Endodermal cell (in vitro differentiated cells): ENCODE measurements at regions not wholly inside any gene's neighbourhood (a gene's known extent, or its start where the extent isn't known, plus 50 kb on each side); places are given as distances from the start of the nearest gene placed in this dataset.
"Not testable (repeated sequence)": the region's sequence is repeated elsewhere in the genome, so short reads cannot be mapped to it uniquely, and the experiment has no call there.

Experiments
- DNase-seq: peaks from one replicate; pipeline ENCODE4 v3.0.0-alpha.2; 2017
- H3K27ac ChIP-seq: 2 replicates; pipeline ENCODE4 v1.5.1; 2013; ENCODE audit warnings: mild to moderate bottlenecking, low read depth, low read length, moderate library complexity
- H3K27me3 ChIP-seq: 2 replicates; pipeline ENCODE4 v1.6.1; 2013; ENCODE audit warnings: mild to moderate bottlenecking, low read length, moderate library complexity; ENCODE audit not compliant: insufficient read depth, control insufficient read depth, poor library complexity, severe bottlenecking
- H3K36me3 ChIP-seq: 2 replicates; pipeline ENCODE4 v1.7.0; 2013; ENCODE audit warnings: mild to moderate bottlenecking, low read length, moderate library complexity; ENCODE audit not compliant: control insufficient read depth, insufficient read depth
- H3K4me1 ChIP-seq: one replicate; pipeline ENCODE4 v1.7.0; 2013; ENCODE audit warnings: low read length; ENCODE audit not compliant: control insufficient read depth, insufficient read depth
- H3K4me3 ChIP-seq: 2 replicates; pipeline ENCODE4 v1.5.1; 2013; ENCODE audit warnings: mild to moderate bottlenecking, low read length, moderate library complexity
- H3K9ac ChIP-seq: 2 replicates; pipeline ENCODE4 v1.6.1; 2013; ENCODE audit warnings: mild to moderate bottlenecking, low read length, moderate library complexity; ENCODE audit not compliant: poor library complexity, severe bottlenecking; ENCODE audit errors: extremely low read depth
- H3K9me3 ChIP-seq: 2 replicates; pipeline ENCODE4 v1.6.1; 2013; ENCODE audit warnings: mild to moderate bottlenecking, low read length, moderate library complexity; ENCODE audit not compliant: control insufficient read depth
- H3K27ac Mint-ChIP-seq: 2 replicates; pipeline ENCODE4 v1.8.0; 2020; ENCODE audit warnings: mixed read lengths
- H3K27me3 Mint-ChIP-seq: 2 replicates; pipeline ENCODE4 v1.8.0; 2021; ENCODE audit warnings: mild to moderate bottlenecking, mixed read lengths; ENCODE audit not compliant: insufficient read depth
- H3K36me3 Mint-ChIP-seq: 2 replicates; pipeline ENCODE4 v1.8.0; 2020; ENCODE audit warnings: low read depth, mixed read lengths
- H3K4me1 Mint-ChIP-seq: 2 replicates; pipeline ENCODE4 v1.8.0; 2020; ENCODE audit warnings: mixed read lengths
- H3K4me3 Mint-ChIP-seq: 2 replicates; pipeline ENCODE4 v1.8.0; 2020; ENCODE audit warnings: mild to moderate bottlenecking, moderate library complexity, mixed read lengths
- H3K9me3 Mint-ChIP-seq: 2 replicates; pipeline ENCODE4 v1.8.0; 2020; ENCODE audit warnings: mild to moderate bottlenecking, mixed read lengths
- CTCF ChIP-seq: fragments of 200-600 bp; sonication (generic); conservative IDR thresholded peaks from 2 replicates; pipeline ENCODE4 v1.5.0; 2021; ENCODE audit warnings: antibody characterized with exemption, mild to moderate bottlenecking
- WGBS, 2 experiments: methylation state at CpG; one replicate each; pipeline versions ENCODE4 v1.1.5 to v1.1.7; 2013; ENCODE audit warnings: missing lambda C conversion rate in 2 of 2, mixed read lengths in 1 of 2; ENCODE audit not compliant: insufficient coverage in 1 of 2, insufficient read length in 1 of 2; 5-methylcytosine and 5-hydroxymethylcytosine counted together

- no peak for DNase-seq
- H3K9me3 Mint-ChIP-seq: peaks cover 8% of the 10 kb centered on the region
- H3K36me3 ChIP-seq: no peaks in the 10 kb centered on the region
- H3K36me3 Mint-ChIP-seq: no peaks in the 10 kb centered on the region
- H3K27ac Mint-ChIP-seq: no peak overlapping the region
- H3K9me3 ChIP-seq: peaks cover 6% of the 10 kb centered on the region
- peaks cover 10% of the 10 kb centered on the region for H3K27me3 ChIP-seq
- TF ChIP-seq CTCF: no peak
- no peaks in the 10 kb centered on the region for H3K4me1 ChIP-seq
- no peak overlapping the region for H3K27ac ChIP-seq
- no peak overlapping the region for H3K9ac ChIP-seq
- 90 to 92% methylated on average over 5 to 7 of the region's 7 CpGs for WGBS, 2 experiments
- peaks cover 22% of the 10 kb centered on the region for H3K27me3 Mint-ChIP-seq
- no peak overlapping the region for H3K4me3 Mint-ChIP-seq
- no peak overlapping the region for H3K4me3 ChIP-seq
- no peaks in the 10 kb centered on the region for H3K4me1 Mint-ChIP-seq
Measured at GRCh38 chr9:68609901-68610415, 69.3 kb upstream of the TMEM252 start.

- H3K9me3 ChIP-seq: peaks cover 11% of the 10 kb centered on the region
- no peak for TF ChIP-seq CTCF
- peaks cover 19% of the 10 kb centered on the region for H3K27me3 Mint-ChIP-seq
- H3K27ac Mint-ChIP-seq: no peak overlapping the region
- H3K9ac ChIP-seq: no peak overlapping the region
- peaks cover 19% of the 10 kb centered on the region for H3K9me3 Mint-ChIP-seq
- no peaks in the 10 kb centered on the region for H3K36me3 Mint-ChIP-seq
- no peak overlapping the region for H3K4me3 ChIP-seq
- H3K4me1 Mint-ChIP-seq: peaks cover 4% of the 10 kb centered on the region
- H3K4me3 Mint-ChIP-seq: no peak overlapping the region
- H3K27ac ChIP-seq: no peak overlapping the region
- H3K4me1 ChIP-seq: no peaks in the 10 kb centered on the region
- peaks cover 10% of the 10 kb centered on the region for H3K27me3 ChIP-seq
- WGBS, 2 experiments: 90 to 93% methylated on average over 3 to 4 of the region's 4 CpGs
- DNase-seq: no peak
- no peaks in the 10 kb centered on the region for H3K36me3 ChIP-seq
Measured at GRCh38 chr9:68614121-68614520, 73.4 kb upstream of the TMEM252 start.

GRCh38 chr9:68617011-68617410, 76.3 kb upstream of the TMEM252 start:
- not testable (repeated sequence) for H3K4me1 ChIP-seq, DNase-seq, H3K36me3 Mint-ChIP-seq, H3K9ac ChIP-seq, H3K27me3 Mint-ChIP-seq, H3K4me3 ChIP-seq, H3K4me3 Mint-ChIP-seq, H3K27ac Mint-ChIP-seq, H3K27me3 ChIP-seq, H3K36me3 ChIP-seq, H3K27ac ChIP-seq
- Mint-ChIP-seq H3K9me3 (peaks cover 19% of the 10 kb centered on the region), H3K4me1 (peaks cover 14% of the 10 kb centered on the region)
- WGBS, 2 experiments: 94 to 96% methylated on average over 5 to 32 of the region's 32 CpGs
- peaks cover 11% of the 10 kb centered on the region for H3K9me3 ChIP-seq

- no peaks in the 10 kb centered on the region for H3K36me3 Mint-ChIP-seq
- Histone ChIP-seq H3K27me3 (no peaks in the 10 kb centered on the region), H3K36me3 (no peaks in the 10 kb centered on the region), H3K9me3 (peaks cover 11% of the 10 kb centered on the region), H3K4me1 (no peaks in the 10 kb centered on the region), H3K27ac (no peak overlapping the region), H3K4me3 (no peak overlapping the region), H3K9ac (no peak overlapping the region)
- H3K9me3 Mint-ChIP-seq: peaks cover 18% of the 10 kb centered on the region
- H3K27ac Mint-ChIP-seq: no peak overlapping the region
- peaks cover 14% of the 10 kb centered on the region for H3K4me1 Mint-ChIP-seq
- peaks cover 11% of the 10 kb centered on the region for H3K27me3 Mint-ChIP-seq
- 92 to 94% methylated on average over 4 of the region's 4 CpGs for WGBS, 2 experiments
- H3K4me3 Mint-ChIP-seq: no peak overlapping the region
- TF ChIP-seq CTCF: no peak
- no peak for DNase-seq
Measured at GRCh38 chr9:68619072-68619471, 78.4 kb upstream of the TMEM252 start.
